HCT116 (cell line): ENCODE measurements at regions not wholly inside any gene's neighbourhood (a gene's known extent, or its start where the extent isn't known, plus 50 kb on each side); places are given as distances from the start of the nearest gene placed in this dataset.

Experiments used
- ATAC-seq: fragments of 200-7000 bp; cut with Tn5 transposase; 2 replicates; pipeline ENCODE4 v1.9.1; 2020; ENCODE audit warnings: mild to moderate bottlenecking, moderate library complexity
- BruUV-seq: library from RNA; stranded (reverse); fragments of 400-500 nt; replicated peaks from 2 replicates; lab custom pipeline; 2021; lab: Mats Ljungman, UMichigan
- CTCF ChIA-PET: fragments of 300-600 bp; sonication (Branson Sonifier 250); formaldehyde crosslinking; loops from one replicate; lab custom pipeline; 2021; ENCODE audit warnings: antibody characterized with exemption; lab: Charles Lee
- POLR2A ChIA-PET: fragments of 300-600, 350-600 bp; sonication (Branson Sonifier 250); formaldehyde crosslinking; loops from one replicate; lab custom pipeline; 2021; ENCODE audit warnings: antibody characterized with exemption; lab: Charles Lee
- RAD21 ChIA-PET, 2 experiments: fragments of 300-600 bp; sonication (Branson Sonifier 250); formaldehyde crosslinking; loops; one replicate each; lab custom pipeline; 2023; ENCODE audit warnings: low total read pairs in 2 of 2; ENCODE audit not compliant: uncharacterized antibody in 2 of 2, unreplicated experiment in 2 of 2, low non-redundant PET in 1 of 2; lab: Charles Lee
- DNase-seq: peaks from one replicate; pipeline ENCODE4 v3.0.0-alpha.2; 2010; ENCODE audit warnings: low read depth, low spot score
- H2AFZ ChIP-seq: fragments of 200-600 bp; shearing (Covaris generic), sonication (generic); 2 replicates; pipeline ENCODE4 v1.6.1; 2017; ENCODE audit warnings: low read depth, mixed run types, mixed read lengths, antibody characterized with exemption, low read length; ENCODE audit not compliant: poor library complexity, severe bottlenecking
- H3K27ac ChIP-seq: 2 replicates; pipeline ENCODE4 v1.5.1; 2012; ENCODE audit warnings: low read depth, low read length
- H3K27me3 ChIP-seq: fragments of 200-600 bp; sonication (generic); 2 replicates; pipeline ENCODE4 v1.6.1; 2016; ENCODE audit warnings: mixed run types, low read length, mixed read lengths; ENCODE audit not compliant: insufficient read depth
- H3K36me3 ChIP-seq, 2 experiments: fragments of 200-500 bp in 1 of 2; fragments of 200-600 bp in 1 of 2; sonication (Bioruptor generic) in 1 of 2; sonication (generic) in 1 of 2; 2 replicates each; pipeline versions ENCODE4 v1.5.1 to v1.6.1; 2014 to 2016; ENCODE audit warnings: low read length in 2 of 2, inconsistent platforms in 1 of 2, mixed read lengths in 1 of 2, mixed run types in 1 of 2; ENCODE audit not compliant: insufficient read depth in 2 of 2, control insufficient read depth in 1 of 2
- H3K4me1 ChIP-seq, 2 experiments: fragments of 200-600 bp in 1 of 2; sonication (generic) in 1 of 2; 2 replicates each; pipeline versions ENCODE4 v1.5.1 to v1.6.1; 2012 to 2017; ENCODE audit warnings: low read length in 2 of 2, inconsistent platforms in 1 of 2, mild to moderate bottlenecking in 1 of 2, mixed read lengths in 1 of 2, mixed run types in 1 of 2, moderate library complexity in 1 of 2; ENCODE audit not compliant: insufficient read depth in 2 of 2, control insufficient read depth in 1 of 2
- H3K4me2 ChIP-seq: fragments of 200-600 bp; sonication (generic); 2 replicates; pipeline ENCODE4 v1.6.1; 2017; ENCODE audit warnings: mixed run types, low read length, mixed read lengths
- H3K4me3 ChIP-seq, 2 experiments: fragments of 200-600 bp in 1 of 2; sonication (generic) in 1 of 2; replicated peaks in 1 of 2; 2 replicates each; pipeline ENCODE4 v1.5.1; 2011 to 2016; ENCODE audit warnings: low read length in 2 of 2, control low read depth in 1 of 2, low read depth in 1 of 2, mild to moderate bottlenecking in 1 of 2, mixed read lengths in 1 of 2, mixed run types in 1 of 2
- H3K79me2 ChIP-seq: fragments of 200-600 bp; sonication (generic); 2 replicates; pipeline ENCODE4 v1.6.1; 2017; ENCODE audit warnings: mild to moderate bottlenecking, mixed run types, low read length, moderate library complexity, mixed read lengths; ENCODE audit not compliant: insufficient read depth
- H3K9ac ChIP-seq: fragments of 200-600 bp; sonication (generic); 2 replicates; pipeline ENCODE4 v1.6.1; 2016; ENCODE audit warnings: low read length, mixed read lengths
- H3K9me2 ChIP-seq: fragments of 200-600 bp; sonication (generic), shearing (Covaris generic); 2 replicates; pipeline ENCODE4 v1.6.1; 2017; ENCODE audit warnings: mixed run types, mild to moderate bottlenecking, moderate library complexity; ENCODE audit not compliant: insufficient read depth
- H3K9me3 ChIP-seq, 2 experiments: fragments of 200-500 bp in 1 of 2; fragments of 200-600 bp in 1 of 2; sonication (Bioruptor generic) in 1 of 2; sonication (generic) in 1 of 2; 2 replicates each; pipeline ENCODE4 v1.6.1; 2014 to 2017; ENCODE audit warnings: low read length in 2 of 2, mixed read lengths in 2 of 2, inconsistent platforms in 1 of 2, low read depth in 1 of 2, mild to moderate bottlenecking in 1 of 2, mixed run types in 1 of 2, moderate library complexity in 1 of 2; ENCODE audit not compliant: control insufficient read depth in 1 of 2, insufficient read depth in 1 of 2
- H4K20me1 ChIP-seq: fragments of 200-600 bp; sonication (generic), shearing (Covaris generic); 2 replicates; pipeline ENCODE4 v1.6.1; 2017; ENCODE audit warnings: mixed run types, mild to moderate bottlenecking, moderate library complexity; ENCODE audit not compliant: insufficient read depth
- FOSL1 ChIP-seq: IDR thresholded peaks from 2 replicates; pipeline ENCODE4 v1.6.1; 2012; ENCODE audit warnings: low read depth
- JUND ChIP-seq: IDR thresholded peaks from 2 replicates; pipeline ENCODE4 v1.6.1; 2012
- POLR2A ChIP-seq: IDR thresholded peaks from 2 replicates; pipeline ENCODE4 v1.7.0; 2011; ENCODE audit warnings: borderline replicate concordance; ENCODE audit not compliant: insufficient read depth, insufficient read length; ENCODE audit errors: extremely low read depth
- RAD21 ChIP-seq: IDR thresholded peaks from 2 replicates; pipeline ENCODE4 v1.6.1; 2012; ENCODE audit warnings: low read depth, mild to moderate bottlenecking
- SIN3A ChIP-seq: IDR thresholded peaks from 2 replicates; pipeline ENCODE4 v1.6.1; 2012; ENCODE audit warnings: low read depth
- SRF ChIP-seq: IDR thresholded peaks from 2 replicates; pipeline ENCODE4 v1.6.1; 2012; ENCODE audit warnings: low read depth
- TCF7L2 ChIP-seq: IDR thresholded peaks from 2 replicates; pipeline ENCODE4 v1.7.0; 2011; ENCODE audit warnings: borderline replicate concordance, inconsistent platforms; ENCODE audit not compliant: insufficient read depth, insufficient read length; ENCODE audit errors: extremely low read depth
- YY1 ChIP-seq: IDR thresholded peaks from 2 replicates; pipeline ENCODE4 v1.6.1; 2011; ENCODE audit warnings: low read length, low read depth, moderate library complexity, mild to moderate bottlenecking; ENCODE audit not compliant: insufficient replicate concordance; ENCODE audit errors: extremely low read depth
- ZFX ChIP-seq: fragments of 450-650 bp; IDR thresholded peaks from 2 replicates; pipeline ENCODE4 v1.6.1; 2017
- intact Hi-C: fragments of 100-400 bp; cut with micrococcal nuclease; formaldehyde crosslinking; loops from 2 replicates; pipeline ENCODE4 v1.10.0; 2022
- TF ChIP-seq, protein P1 (sequence below), 3 experiments: fragments of 200-600 bp in 1 of 3; sonication (generic) in 1 of 3; IDR thresholded peaks in 2 of 3; conservative IDR thresholded peaks in 1 of 3; 2 replicates each; pipeline ENCODE4 v1.5.1; 2012 to 2017; ENCODE audit warnings: low read depth in 2 of 3, low read length in 2 of 3, antibody characterized with exemption in 1 of 3, borderline replicate concordance in 1 of 3, control low read depth in 1 of 3, mild to moderate bottlenecking in 1 of 3, mixed read lengths in 1 of 3, mixed run types in 1 of 3, moderate library complexity in 1 of 3; ENCODE audit not compliant: insufficient read depth in 1 of 3
- TF ChIP-seq, protein P2 (sequence below): IDR thresholded peaks from 2 replicates; pipeline ENCODE4 v1.6.1; 2012
- TF ChIP-seq, protein P3 (sequence below): IDR thresholded peaks from 2 replicates; pipeline ENCODE4 v1.6.1; 2012; ENCODE audit warnings: low read depth
- TF ChIP-seq, protein P4 (sequence below): IDR thresholded peaks from 2 replicates; pipeline ENCODE4 v1.6.1; 2012

DNA sequence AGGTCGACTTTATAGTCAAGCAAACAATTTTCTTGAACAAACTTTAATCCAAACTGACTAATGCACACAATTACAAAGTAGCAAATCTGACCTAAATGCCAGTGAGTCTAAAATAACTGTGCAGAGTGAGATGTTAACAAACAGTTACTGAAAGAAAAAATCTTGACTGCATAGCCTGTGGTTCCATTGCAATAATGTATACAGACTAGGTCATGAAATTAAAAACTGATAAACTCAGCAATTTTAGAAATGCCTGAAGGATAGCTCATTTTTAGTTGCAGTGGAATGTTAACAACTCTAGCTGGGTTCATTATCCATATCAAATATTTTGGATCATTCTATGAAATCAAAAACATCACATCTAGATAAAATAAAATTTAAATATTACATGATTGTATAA lies 73.4 kb upstream of the CDH12 start:
- Histone ChIP-seq H3K9ac (no peak overlapping the region), H3K9me3 (peaks cover 6 to 10% of the 10 kb centered on the region in 2 experiments; a peak in 3 of 4 replicates), H3K27ac (no peak overlapping the region), H3K79me2 (no peaks in the 10 kb centered on the region), H3K4me1 (no peaks in the 10 kb centered on the region), H3K27me3 (no peaks in the 10 kb centered on the region), H4K20me1 (no peaks in the 10 kb centered on the region), H3K9me2 (no peaks in the 10 kb centered on the region), H3K4me2 (no peak overlapping the region), H2AFZ (no peak overlapping the region), H3K4me3 (no peak overlapping the region), H3K36me3 (no peaks in the 10 kb centered on the region)
- intact Hi-C loops: no loop called here
- no peak for TF ChIP-seq SIN3A
- TF ChIP-seq POLR2A: no peak
- TF ChIP-seq FOSL1: no peak
- TF ChIP-seq ZFX: no peak
- no peak for TF ChIP-seq SRF
- TF ChIP-seq JUND: no peak
- no peak for TF ChIP-seq YY1
- TF ChIP-seq, protein P1, sequence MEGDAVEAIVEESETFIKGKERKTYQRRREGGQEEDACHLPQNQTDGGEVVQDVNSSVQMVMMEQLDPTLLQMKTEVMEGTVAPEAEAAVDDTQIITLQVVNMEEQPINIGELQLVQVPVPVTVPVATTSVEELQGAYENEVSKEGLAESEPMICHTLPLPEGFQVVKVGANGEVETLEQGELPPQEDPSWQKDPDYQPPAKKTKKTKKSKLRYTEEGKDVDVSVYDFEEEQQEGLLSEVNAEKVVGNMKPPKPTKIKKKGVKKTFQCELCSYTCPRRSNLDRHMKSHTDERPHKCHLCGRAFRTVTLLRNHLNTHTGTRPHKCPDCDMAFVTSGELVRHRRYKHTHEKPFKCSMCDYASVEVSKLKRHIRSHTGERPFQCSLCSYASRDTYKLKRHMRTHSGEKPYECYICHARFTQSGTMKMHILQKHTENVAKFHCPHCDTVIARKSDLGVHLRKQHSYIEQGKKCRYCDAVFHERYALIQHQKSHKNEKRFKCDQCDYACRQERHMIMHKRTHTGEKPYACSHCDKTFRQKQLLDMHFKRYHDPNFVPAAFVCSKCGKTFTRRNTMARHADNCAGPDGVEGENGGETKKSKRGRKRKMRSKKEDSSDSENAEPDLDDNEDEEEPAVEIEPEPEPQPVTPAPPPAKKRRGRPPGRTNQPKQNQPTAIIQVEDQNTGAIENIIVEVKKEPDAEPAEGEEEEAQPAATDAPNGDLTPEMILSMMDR (IDR thresholded peaks at IDR 0.05 in 2 of 3, conservative IDR thresholded peaks at IDR 0.05 in 1 of 3; ENCODE audit: borderline replicate concordance in 1 of 3, insufficient read depth in 1 of 3, low read depth in 2 of 3, low read length in 2 of 3): no peak
- TF ChIP-seq, protein P2, sequence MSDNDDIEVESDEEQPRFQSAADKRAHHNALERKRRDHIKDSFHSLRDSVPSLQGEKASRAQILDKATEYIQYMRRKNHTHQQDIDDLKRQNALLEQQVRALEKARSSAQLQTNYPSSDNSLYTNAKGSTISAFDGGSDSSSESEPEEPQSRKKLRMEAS: no peak
- no peak for TF ChIP-seq RAD21
- TF ChIP-seq, protein P3, sequence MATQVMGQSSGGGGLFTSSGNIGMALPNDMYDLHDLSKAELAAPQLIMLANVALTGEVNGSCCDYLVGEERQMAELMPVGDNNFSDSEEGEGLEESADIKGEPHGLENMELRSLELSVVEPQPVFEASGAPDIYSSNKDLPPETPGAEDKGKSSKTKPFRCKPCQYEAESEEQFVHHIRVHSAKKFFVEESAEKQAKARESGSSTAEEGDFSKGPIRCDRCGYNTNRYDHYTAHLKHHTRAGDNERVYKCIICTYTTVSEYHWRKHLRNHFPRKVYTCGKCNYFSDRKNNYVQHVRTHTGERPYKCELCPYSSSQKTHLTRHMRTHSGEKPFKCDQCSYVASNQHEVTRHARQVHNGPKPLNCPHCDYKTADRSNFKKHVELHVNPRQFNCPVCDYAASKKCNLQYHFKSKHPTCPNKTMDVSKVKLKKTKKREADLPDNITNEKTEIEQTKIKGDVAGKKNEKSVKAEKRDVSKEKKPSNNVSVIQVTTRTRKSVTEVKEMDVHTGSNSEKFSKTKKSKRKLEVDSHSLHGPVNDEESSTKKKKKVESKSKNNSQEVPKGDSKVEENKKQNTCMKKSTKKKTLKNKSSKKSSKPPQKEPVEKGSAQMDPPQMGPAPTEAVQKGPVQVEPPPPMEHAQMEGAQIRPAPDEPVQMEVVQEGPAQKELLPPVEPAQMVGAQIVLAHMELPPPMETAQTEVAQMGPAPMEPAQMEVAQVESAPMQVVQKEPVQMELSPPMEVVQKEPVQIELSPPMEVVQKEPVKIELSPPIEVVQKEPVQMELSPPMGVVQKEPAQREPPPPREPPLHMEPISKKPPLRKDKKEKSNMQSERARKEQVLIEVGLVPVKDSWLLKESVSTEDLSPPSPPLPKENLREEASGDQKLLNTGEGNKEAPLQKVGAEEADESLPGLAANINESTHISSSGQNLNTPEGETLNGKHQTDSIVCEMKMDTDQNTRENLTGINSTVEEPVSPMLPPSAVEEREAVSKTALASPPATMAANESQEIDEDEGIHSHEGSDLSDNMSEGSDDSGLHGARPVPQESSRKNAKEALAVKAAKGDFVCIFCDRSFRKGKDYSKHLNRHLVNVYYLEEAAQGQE: no peak
- no peak for TF ChIP-seq TCF7L2
- TF ChIP-seq, protein P4, sequence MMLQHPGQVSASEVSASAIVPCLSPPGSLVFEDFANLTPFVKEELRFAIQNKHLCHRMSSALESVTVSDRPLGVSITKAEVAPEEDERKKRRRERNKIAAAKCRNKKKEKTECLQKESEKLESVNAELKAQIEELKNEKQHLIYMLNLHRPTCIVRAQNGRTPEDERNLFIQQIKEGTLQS: no peak
- ChIA-PET POLR2A (no interaction called here), RAD21 (no interaction called here), CTCF (no interaction called here)
- ATAC-seq (no peak), DNase-seq (no peak)
- BruUV-seq: no TSS peak
